ENCODE measurements at regions not wholly inside any gene's neighbourhood (a gene's known extent, or its start where the extent isn't known, plus 50 kb on each side); places are given as distances from the start of the nearest gene placed in this dataset.
A peak's percentile ranks its signal among the peaks of the same experiment; 100 is the strongest.
"Not testable (repeated sequence)": the region's sequence is repeated elsewhere in the genome, so short reads cannot be mapped to it uniquely, and the experiment has no call there.

DNA sequence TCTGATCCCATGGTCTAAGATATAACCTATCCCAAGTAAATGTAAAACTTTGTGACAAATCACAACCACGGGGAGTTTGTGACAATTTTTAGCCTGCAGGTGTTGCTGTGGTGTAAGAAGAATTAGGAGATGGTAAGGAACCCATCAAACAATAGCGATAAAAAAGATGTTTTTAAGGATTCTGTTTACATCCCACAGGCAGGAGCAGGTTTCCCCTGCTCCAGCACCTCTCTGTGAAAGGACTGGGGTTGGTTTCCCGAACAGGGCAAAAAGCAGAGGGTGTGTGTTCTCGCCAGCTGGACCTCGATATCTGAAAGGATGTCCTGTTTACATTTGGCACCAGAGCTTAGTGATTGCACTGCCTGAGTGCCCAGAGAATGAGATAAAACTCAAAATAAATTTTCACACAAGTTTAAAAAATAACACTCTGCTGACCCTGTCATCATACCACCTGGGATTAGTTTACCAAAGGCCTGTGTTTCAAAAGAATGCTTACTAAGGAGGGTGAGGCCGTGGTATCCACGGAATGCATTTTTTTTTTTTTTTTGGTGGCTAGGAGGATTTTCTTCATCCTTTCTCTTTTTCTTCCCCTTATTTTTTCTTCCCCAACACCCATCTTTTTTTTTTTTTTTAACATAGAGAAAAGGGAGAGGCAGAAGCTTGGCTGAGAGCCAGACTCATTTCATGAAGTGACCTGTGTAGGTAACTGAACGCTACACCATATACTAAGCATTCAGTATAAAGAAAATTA lies 151.8 kb upstream of the DPH6 start:
- peak in 1 of 2 experiments; percentile 21 for DNase-seq

DNA sequence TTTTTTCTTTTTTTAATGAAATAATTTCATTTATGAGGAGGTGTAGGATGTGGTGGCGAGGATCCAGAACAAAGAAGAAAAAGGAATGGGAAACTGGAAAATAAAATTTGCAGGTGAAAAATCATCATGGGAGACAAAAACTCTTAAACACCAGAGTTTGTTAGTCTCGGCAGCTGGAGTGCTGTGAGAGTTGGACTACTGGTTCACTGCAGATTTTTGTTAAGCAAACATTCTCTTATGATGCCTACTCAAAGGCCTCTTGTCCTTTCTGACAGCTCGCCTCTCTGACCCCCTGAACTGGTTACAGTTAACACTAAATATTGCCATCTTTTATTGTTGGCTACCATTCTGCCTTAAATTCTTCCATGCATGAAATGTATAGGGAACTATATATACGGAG lies 152.4 kb upstream of the DPH6 start:
- no peak for DNase-seq

DNA sequence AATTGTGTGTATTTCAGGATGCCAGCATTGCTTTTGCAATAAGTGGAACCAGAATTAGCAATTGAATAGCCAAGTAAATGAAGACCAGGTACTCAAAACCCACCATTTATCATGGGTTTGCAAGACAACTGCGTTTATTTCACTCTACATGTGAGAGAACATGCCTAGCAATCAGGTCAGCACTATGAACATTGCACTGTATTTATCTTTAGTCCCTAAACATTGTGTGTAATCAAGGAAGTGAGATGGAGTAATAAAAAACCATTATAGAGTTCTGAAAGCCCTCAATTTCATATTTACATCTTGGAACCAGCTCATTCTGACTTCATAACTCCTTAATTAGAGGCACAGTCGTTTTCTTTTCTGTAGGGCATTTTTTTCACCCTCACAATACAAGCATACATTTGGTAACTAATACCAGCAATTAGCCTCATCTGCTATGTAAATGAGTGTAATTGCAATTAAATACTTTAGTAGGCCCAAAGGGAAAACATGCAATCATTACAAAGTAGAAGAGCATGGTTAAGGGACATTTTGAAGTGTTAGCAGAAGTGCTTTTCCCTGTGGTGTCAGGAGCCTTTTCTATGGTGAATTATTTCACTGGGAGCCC lies 153.1 kb upstream of the DPH6 start:
- DNase-seq, result peak in 1 of 2 experiments; percentile 47

DNA sequence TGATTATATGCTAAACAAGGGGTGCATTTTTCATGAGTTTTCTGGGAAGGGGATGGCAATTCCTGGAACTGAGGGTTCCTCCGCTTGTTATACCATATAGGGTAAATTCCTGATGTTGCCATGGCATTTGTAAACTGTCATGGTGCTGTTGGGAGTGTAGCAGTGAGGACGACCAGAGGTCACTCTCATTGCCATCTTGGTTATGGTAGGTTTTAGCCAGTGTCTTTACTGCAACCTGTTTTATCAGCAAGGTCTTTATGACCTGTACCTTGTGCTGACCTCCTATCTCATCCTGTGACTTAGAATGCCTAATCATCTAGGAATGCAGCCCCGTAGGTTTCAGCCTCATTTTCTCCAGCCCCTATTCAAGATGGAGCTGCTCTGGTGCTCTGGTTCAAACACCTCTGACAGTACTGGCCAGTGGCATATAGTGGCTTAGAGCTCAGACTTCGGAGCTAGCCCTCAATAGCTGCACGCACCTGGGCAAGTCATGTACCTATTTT lies 154.2 kb upstream of the DPH6 start:
- not testable (repeated sequence) for DNase-seq

DNA sequence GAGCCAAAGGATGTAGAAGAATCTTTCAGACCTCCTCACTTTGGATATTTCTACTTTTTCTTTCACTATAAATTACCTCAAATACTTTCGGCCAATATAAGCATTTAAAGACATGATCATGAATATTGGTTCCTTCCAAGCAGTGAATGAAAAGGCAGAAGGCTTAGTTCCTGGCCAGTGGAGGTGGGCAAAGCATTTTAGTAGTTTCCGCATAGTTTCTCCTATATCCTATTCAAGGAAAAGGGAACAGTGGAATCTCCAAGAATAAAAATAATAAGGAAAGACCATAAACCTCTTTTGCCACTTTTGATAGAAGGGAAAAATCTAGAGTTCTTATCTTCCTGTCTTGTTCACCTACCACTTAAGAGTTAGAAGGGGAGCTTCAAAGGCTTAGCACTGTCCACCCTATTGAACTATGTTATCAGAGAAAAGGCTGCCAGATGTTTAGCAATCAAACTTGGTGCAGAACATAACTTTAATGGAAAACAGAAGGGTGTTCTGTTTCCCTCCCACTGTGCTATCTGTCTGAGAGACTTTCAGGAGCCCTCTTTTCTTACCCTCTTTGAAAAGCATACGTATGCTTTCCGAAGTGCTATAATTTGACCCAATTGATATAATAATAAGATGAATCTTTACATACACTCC lies 155.6 kb upstream of the DPH6 start:
- DNase-seq, result no peak

DNA sequence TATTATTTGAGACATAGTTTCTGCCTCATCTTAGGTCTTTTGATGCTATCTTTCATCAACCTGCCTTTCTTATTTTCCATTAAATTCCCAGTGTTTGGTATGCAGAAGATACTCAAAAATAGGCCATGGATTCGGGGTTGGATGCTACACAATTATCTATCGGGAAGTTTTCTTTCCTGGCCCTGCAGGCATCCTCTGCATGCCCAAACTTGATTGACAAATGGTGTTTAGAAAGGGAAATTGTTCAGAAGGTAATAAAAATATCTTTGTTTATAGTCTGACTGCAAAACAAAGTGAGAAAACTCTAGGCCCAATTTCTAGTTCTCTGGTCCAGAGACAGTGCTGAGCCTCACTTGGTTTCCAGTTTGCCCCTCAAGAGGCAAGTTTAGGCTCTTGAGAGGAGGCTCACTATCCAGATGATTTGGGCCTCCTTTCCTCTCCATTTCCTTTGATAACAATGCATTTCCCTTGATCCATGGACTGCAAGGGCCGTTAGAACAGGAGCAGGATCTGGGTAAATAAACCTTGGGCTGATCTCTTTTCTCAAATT lies 157.1 kb upstream of the DPH6 start:
- DNase-seq, result no peak

DNA sequence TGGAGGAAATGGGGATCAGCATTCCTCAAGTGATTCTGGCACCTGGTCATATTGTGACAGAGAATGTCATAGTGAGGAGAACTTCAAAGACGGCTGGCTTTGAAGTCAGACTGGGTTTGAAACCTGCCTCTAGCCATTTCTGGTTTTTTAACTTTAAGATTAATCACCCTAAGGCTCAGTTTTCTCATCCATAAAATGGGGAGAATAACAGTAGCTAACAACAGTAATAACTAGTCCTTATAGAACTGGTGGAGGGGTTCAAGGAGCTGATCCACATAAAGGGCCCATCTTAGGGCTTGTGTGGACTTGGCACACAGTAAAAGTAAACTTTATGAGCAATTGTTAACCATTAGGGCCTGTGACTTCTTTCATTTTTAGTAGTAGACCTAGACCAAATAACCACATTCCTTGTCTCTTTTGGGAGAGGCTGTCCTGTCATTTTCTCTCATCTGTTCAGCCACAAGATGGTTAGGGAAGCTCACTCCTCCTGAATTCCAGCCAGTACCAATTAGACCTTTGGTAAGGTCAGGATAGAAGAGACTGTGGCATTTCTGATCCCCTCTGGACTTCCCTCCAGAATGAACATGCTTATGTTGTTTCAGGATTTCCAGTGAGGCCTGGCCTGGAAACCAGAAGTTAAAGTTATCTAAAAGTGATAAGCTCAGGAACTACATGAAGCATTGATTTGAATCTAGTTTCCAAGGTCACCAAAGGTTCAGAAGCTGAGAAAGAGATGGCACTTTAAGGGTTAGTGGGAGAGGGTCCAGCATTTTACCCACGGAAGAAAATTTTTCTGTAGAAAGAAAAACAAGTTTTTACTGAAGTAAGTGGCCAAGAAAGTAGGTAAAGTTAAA lies 159.3 kb upstream of the DPH6 start:
- no peak for DNase-seq

DNA sequence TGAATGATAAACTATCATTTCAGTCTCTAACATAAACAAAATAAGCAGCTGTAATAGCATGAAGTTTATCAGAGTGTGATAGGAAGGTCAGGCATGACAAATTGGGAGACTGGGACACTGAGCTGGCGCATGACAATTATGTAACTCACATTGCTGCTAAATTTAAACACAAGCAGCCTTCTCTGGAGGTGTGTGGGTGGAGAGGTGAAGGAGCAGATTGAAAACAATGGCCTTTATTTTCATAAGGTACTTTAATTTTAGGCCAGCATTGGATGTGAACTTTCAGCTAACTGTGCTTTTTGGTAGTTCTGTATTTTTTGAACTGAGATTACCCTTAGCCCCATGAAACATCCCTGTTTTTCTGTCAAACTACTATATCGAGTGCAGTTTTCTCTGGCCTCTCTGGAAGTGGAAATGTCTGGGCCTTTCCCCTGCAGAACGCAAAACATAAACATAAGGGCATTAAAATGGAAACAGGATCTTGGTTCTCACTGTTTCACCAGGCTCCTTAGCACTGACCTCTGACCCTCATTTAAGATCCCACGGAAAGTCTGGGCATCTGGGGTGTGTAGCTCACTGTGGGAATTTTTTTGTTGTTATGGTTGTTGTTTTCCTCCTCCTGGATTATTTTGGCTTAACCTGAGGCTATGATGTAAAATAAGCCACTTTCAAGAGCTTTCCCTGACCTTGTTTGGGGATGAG lies 160.1 kb upstream of the DPH6 start:
- no peak for DNase-seq

DNA sequence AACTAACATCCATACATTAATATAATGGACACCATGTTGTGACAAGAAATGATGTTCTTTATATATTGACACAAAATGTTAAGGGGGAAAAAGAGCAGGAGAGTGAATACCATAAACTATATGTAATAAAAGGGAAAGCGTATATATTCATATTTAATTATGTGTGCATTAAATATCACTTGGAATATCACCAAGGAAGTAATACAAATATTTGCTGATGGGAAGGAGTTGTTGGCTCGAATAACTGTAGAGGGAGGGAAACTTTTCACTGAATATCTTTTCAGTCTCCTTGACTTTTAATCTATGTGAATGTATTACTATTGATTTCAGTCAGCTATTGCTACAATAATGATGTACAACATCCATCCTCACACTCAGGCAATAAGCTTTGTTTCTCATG lies 167.0 kb upstream of the DPH6 start:
- no peak for DNase-seq

DNA sequence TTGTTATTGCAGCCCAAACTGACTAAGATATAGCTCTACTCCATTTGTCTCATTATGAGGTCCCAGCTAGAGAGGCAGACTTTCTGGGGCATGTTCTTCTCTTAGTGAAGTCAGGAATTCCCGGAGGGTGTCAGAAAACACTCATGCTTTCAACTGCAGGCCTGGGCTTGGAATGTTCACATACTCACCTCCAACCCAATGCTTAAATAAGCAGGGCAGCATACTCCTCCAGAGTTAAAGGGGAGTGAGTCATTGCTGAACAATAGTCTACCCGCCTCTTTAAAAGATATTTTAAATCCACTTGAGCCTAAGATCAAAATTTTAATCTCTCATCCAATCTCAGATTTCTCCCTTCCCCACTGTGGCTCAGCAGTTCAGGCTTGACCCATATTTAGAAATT lies 167.8 kb upstream of the DPH6 start:
- DNase-seq, result no peak

DNA sequence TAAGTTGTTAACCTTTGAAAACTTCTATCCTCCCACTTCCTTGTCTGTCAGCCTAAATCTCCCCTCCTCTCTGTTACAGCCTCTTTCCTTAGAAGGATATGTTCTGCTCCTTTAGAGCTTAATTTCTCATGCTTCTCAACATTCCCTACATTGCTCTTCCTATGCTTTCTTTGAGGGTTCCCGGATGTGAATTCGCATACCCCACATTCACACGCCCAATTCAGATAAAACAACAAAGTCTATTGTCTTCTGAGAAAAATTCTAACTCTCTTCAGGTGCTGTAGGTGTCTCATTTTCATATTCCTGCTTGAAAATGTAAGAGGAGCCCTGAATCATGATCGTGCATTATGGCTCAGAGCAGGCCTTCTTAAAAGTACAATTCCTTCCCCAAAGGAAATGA lies 171.8 kb upstream of the DPH6 start:
- no peak for DNase-seq

DNA sequence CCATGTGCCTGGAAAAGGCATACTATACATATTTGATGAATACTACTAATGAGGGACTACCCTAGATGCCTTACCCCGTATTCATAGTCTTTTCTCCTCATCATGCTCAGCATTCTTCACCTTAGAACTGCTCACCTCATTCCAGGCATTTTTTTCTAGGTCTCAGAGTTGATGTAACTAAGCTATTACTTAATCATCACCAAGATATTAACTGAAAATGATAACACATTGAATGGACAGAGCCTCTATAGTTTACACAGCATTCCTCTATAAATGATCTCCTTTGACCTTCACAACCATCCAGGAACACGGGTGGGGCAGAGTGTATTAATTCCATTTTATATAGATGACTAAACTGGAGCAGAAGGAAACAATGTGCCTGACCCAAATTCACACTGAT lies 174.1 kb upstream of the DPH6 start:
- DNase-seq, result no peak

DNA sequence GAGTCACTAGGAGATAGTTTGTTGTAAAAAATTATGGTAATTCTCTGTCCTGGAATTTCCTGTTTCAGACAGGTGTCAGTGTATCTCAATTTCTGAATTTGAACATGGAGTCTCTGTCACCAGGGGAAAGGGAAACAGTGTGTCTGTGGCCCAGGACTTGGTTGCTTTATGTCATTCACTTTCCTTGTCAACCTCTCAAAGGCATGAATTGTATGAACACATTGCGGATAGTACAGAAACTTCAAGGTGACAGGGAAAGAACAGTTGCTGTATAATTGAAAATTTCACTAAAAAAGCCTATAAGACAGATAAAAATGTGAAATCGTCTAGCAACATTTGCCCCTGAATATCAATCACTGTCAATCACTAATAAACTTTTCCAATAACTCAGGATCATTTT lies 175.0 kb upstream of the DPH6 start:
- DNase-seq, result no peak

DNA sequence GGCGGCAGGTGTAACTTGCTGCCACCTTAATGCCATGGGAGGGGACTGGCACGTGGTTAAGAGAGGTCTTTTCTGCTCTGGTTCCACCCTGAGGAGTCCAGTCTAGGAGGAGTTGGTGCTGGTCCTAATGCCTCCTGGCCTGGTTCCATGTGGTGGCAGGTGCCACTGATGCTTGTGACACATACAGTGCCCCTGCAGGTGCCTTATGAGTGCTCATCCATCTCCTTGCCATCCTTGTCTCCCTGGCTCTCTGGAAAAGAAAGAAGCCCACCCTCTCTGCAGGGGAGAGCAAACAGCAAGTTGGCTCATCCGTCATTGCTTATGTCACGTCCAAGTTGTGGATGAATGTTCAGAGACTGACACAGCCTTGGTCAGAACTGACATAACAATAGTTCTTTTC lies 175.8 kb upstream of the DPH6 start:
- DNase-seq, result peak in 1 of 2 experiments; percentile 35

DNA sequence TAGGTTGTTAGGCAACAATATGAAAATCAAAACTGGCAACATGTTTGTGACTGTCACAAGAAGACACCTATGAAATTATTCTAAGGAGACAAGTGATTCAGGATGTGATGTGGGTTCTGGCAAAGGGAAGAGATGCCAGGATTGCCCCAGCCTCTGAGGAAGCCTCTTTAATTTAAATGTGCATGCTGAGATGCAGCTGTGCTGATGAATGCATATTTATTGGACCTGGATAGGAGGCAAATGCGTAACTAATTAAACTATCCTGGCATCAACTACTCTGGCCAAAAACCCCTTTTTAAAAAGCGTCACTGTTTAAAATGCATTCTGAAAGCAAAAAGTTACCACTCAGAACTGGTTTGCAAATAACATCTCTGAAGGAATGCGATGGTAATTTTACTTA lies 176.5 kb upstream of the DPH6 start:
- peak in 1 of 2 experiments; percentile 17 for DNase-seq

DNA sequence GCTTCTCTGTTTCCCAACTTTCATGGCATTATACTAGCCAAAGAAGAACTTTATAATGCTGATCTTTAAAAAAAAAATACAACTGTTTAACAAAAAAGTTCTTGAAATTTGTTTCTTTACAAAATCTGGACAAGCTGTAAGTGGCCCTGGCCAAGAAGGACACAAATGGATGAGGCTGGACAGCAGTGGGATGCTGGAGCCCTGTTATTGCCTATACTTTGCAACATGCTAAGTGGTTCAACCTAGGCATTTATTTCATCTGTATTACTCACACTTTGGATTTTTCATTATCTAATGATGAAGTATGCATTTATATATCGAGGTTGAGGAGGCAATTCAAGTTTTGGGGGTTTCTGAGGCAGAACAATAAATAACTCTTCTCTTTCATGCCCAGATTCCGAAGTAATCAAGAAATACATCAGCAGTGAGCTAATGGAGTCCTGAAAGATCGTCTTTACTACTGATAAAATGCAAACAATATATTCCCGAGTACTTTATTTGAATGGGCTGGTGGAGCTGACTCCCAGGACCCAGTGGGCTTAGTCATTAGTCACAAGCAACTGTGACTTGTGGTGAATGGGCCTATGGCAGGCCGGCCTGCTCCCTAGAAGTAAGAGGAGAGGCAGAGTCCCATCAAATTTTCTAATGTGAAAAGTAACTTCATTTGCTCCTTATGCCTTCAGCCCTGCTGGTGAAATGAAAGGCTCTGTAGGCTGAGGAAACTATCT lies 177.3 kb upstream of the DPH6 start:
- DNase-seq, result no peak

DNA sequence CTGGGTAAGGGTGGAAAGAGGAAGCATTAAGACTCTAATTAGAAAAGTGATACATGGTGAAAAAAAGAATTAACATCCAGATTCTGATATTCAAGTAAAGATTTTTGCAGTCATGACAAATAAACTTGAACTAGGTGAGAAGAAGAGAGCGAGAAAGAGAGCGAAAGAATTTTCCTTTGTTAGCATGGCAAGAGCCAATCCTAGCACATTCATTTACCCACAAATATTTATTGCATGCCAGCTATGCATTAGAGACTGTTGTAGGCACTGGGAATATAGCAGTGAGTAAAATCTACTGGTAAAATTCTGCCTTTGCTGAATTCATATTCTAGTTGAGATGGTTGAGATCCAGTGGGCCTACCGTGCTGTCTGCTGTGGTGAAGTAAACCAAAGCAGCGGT lies 177.9 kb upstream of the DPH6 start:
- DNase-seq, result no peak

DNA sequence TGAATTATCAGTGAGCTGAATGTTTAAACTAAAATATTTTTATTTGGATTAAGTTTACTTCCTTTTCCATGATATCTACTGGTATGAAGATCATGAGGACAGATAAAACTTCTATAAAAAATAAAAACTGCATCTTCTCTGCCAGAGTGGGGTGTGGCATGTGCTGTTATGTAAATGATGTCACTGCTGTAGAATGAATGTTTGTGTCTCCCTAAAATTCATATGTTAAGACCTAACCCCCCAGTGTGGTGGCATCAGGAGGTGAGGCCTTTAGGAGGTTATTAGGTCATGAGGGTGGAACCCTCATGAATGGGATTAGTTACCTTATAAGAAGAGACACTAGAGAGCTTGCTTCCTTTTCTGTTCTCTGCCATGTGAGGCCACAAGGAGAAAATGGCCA lies 178.7 kb upstream of the DPH6 start:
- no peak for DNase-seq

DNA sequence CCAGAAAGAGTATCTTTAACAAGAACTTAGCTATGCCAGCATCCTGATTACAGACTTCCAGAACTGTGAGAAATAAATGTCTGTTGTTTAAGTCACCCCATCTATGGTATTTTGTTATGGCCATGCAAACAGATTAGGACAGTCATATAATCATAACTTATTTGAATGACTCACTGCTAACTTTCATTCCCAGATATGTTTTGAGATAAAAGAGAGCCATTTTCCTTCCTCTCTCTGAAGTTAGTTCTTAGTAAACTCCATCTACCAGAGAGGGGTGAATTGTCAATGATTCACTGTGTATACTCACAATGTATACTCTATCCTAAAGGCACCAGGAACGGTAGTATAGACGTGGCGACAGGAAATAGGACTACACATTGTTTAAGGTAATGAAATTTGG lies 179.4 kb upstream of the DPH6 start:
- DNase-seq, result no peak

DNA sequence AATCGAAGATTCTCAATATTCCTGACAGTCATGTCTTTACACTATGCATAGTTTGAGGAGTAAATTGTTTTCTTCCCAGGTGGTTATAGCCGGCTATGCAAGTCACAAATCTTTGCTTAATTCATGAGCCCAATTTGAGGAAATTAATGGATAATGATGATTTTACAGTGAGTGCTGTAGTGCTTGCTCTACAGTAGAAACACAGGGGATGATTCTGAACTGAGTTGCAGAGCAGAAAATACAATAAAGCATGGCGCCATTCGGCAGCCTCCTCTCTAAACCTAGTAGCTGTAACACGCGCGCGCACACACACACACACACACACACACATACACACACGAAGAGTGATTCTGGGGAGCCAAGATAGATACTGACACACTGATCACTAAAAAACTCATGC lies 181.7 kb upstream of the DPH6 start:
- DNase-seq, result no peak

DNA sequence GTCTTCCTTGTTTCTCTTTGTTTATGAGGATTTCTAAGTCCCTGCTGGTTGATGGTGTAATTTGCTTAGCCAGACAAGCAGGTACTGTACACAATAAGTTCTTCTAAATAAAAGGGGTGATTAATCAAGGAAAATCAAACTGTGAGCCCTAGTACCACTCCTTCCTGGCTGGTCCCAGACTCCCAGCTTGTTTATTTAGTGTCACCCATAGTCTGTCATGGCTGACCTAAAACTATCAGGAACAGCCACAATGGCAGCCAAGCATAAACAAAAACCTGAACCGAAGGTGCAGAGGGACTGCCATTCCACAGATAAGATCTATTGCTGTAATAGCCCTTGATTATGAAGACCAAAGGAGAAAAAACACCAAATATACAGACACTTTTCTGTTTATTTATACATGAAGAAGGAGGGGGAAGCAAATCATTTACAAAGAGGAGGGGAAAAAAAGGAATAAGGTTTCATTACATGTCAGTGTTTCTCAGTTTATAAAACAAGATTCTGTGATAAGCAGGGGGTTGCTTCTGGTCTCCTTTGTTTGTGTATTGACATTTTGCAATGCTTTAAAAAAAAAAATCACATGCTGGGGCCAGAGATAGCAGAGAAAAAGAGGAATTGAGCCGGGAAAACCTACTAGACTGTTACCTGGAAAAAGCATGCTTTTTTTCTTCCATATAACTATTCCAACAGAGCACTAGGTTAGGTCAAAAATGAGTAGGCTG lies 182.4 kb upstream of the DPH6 start:
- peak in 1 of 2 experiments; percentile 53 for DNase-seq
